Caki2 (cell line): ENCODE measurements at regions not wholly inside any gene's neighbourhood (a gene's known extent, or its start where the extent isn't known, plus 50 kb on each side); places are given as distances from the start of the nearest gene placed in this dataset.

Source experiments
- DNase-seq: peaks from one replicate; pipeline ENCODE4 v3.0.0-alpha.2; 2015; ENCODE audit warnings: low read depth
- in situ Hi-C: cut with HindIII; loops from 2 replicates; pipeline ENCODE4 v1.10.0; 2016; ENCODE audit warnings: low sequenced_read_pairs, low pct_unique_long_range_greater_than_20kb, mixed read lengths

GRCh38 chr9:81250041-81250440 lies 439.3 kb downstream of the TLE1 start:
- in situ Hi-C loops = no loop called here
- DNase-seq = no peak

GRCh38 chr9:81245254-81245956 lies 443.9 kb downstream of the TLE1 start:
- in situ Hi-C loops = no loop called here
- DNase-seq = no peak

- in situ Hi-C loops = no loop called here
- no peak for DNase-seq
These were observed 444.7 kb downstream of the TLE1 start for GRCh38 chr9:81244631-81245030.

GRCh38 chr9:81242866-81243265 lies 446.5 kb downstream of the TLE1 start:
- no peak for DNase-seq
- in situ Hi-C loops = no loop called here

- DNase-seq = no peak
These were observed 450.0 kb downstream of the TLE1 start for GRCh38 chr9:81239388-81239787.

GRCh38 chr9:81237565-81238231 lies 451.6 kb downstream of the TLE1 start:
- DNase-seq = no peak
- in situ Hi-C loops = no loop called here

More at GRCh38 chr9:81239388-81239787, 450.0 kb downstream of the TLE1 start:
- in situ Hi-C loops = no loop called here

- in situ Hi-C loops = no loop called here
- no peak for DNase-seq
These were observed 454.3 kb downstream of the TLE1 start for GRCh38 chr9:81234924-81235610.

- in situ Hi-C loops = no loop called here
- no peak for DNase-seq
These were observed 458.3 kb downstream of the TLE1 start for GRCh38 chr9:81231011-81231410.

- no peak for DNase-seq
- in situ Hi-C loops = no loop called here
These were observed 461.7 kb downstream of the TLE1 start for GRCh38 chr9:81227507-81228245.

GRCh38 chr9:81225596-81225995 lies 463.8 kb downstream of the TLE1 start:
- in situ Hi-C loops = no loop called here
- DNase-seq = no peak

- DNase-seq = no peak
- in situ Hi-C loops = no loop called here
These were observed 464.9 kb downstream of the TLE1 start for GRCh38 chr9:81224166-81225081.

GRCh38 chr9:81214975-81215374 lies 474.4 kb downstream of the TLE1 start:
- DNase-seq = no peak
- in situ Hi-C loops = no loop called here

GRCh38 chr9:81213456-81213855 lies 475.9 kb downstream of the TLE1 start:
- in situ Hi-C loops = no loop called here
- no peak for DNase-seq

- in situ Hi-C loops = no loop called here
- peak; percentile 27 for DNase-seq
These were observed 477.6 kb downstream of the TLE1 start for GRCh38 chr9:81211741-81212140.

- DNase-seq = no peak
These were observed 481.7 kb downstream of the TLE1 start for GRCh38 chr9:81207651-81208050.

GRCh38 chr9:81202292-81202691 lies 487.1 kb downstream of the TLE1 start:
- in situ Hi-C loops = no loop called here

More at GRCh38 chr9:81207651-81208050, 481.7 kb downstream of the TLE1 start:
- in situ Hi-C loops = no loop called here

GRCh38 chr9:81195206-81195605 lies 494.1 kb downstream of the TLE1 start:
- in situ Hi-C loops = no loop called here

More at GRCh38 chr9:81202292-81202691, 487.1 kb downstream of the TLE1 start:
- DNase-seq = no peak

More at GRCh38 chr9:81195206-81195605, 494.1 kb downstream of the TLE1 start:
- DNase-seq = no peak
